SK-N-SH (cell line): ENCODE measurements at regions not wholly inside any gene's neighbourhood (a gene's known extent, or its start where the extent isn't known, plus 50 kb on each side); places are given as distances from the start of the nearest gene placed in this dataset.

Experiments
- CTCF ChIA-PET: fragments of 300-600, 350-600 bp; formaldehyde crosslinking; extraction: SDS; loops from one replicate; lab custom pipeline; 2021; lab: Yijun Ruan, JAX
- POLR2A ChIA-PET: fragments of 350-600 bp; sonication (Branson Sonifier 250); formaldehyde crosslinking; extraction: SDS; loops from one replicate; lab custom pipeline; 2020; ENCODE audit warnings: antibody characterized with exemption, inconsistent platforms; lab: Yijun Ruan, JAX
- DNase-seq: peaks from one replicate; pipeline ENCODE4 v3.0.0; 2012
- H2AFZ ChIP-seq: fragments of 200-600 bp; sonication (generic); 2 replicates; pipeline ENCODE4 v1.8.1; 2016; ENCODE audit warnings: antibody characterized with exemption, mild to moderate bottlenecking, low read depth
- H3F3A ChIP-seq: fragments of 200-600 bp; sonication (generic); replicated peaks from 2 replicates; pipeline ENCODE3; 2016; ENCODE audit warnings: antibody characterized with exemption, mild to moderate bottlenecking; ENCODE audit not compliant: insufficient read depth
- H3K27ac ChIP-seq, 2 experiments: fragments of 200-500 bp in 1 of 2; fragments of 200-600 bp in 1 of 2; sonication (Bioruptor generic) in 1 of 2; sonication (generic), shearing (Covaris generic) in 1 of 2; 2 replicates each; pipeline versions ENCODE4 v1.5.1 to v1.6.1; 2014 to 2016; ENCODE audit warnings: low read depth in 2 of 2, inconsistent platforms in 1 of 2, low read length in 1 of 2, mild to moderate bottlenecking in 1 of 2, mixed read lengths in 1 of 2
- H3K27me3 ChIP-seq: fragments of 200-600 bp; sonication (generic), shearing (Covaris generic); 2 replicates; pipeline ENCODE4 v1.6.1; 2016; ENCODE audit warnings: mixed run types; ENCODE audit not compliant: insufficient read depth
- H3K36me3 ChIP-seq, 2 experiments: fragments of 200-500 bp in 1 of 2; fragments of 200-600 bp in 1 of 2; sonication (Bioruptor generic) in 1 of 2; sonication (generic) in 1 of 2; replicated peaks in 1 of 2; 2 replicates each; pipeline versions ENCODE3 to v1.5.1; 2014 to 2016; ENCODE audit warnings: low read length in 1 of 2, mild to moderate bottlenecking in 1 of 2; ENCODE audit not compliant: insufficient read depth in 2 of 2, control insufficient read depth in 1 of 2
- H3K4me1 ChIP-seq, 2 experiments: fragments of 200-500 bp in 1 of 2; fragments of 200-600 bp in 1 of 2; sonication (Bioruptor generic) in 1 of 2; sonication (generic), shearing (Covaris generic) in 1 of 2; 2 replicates each; pipeline versions ENCODE4 v1.5.1 to v1.6.1; 2014 to 2016; ENCODE audit warnings: low read depth in 1 of 2, low read length in 1 of 2, mixed run types in 1 of 2; ENCODE audit not compliant: insufficient read depth in 2 of 2, control insufficient read depth in 1 of 2
- H3K4me2 ChIP-seq: fragments of 200-600 bp; sonication (generic), shearing (Covaris generic); 2 replicates; pipeline ENCODE4 v1.6.1; 2017; ENCODE audit warnings: mixed run types
- H3K4me3 ChIP-seq, 2 experiments: fragments of 200-500 bp in 1 of 2; fragments of 200-600 bp in 1 of 2; sonication (Bioruptor generic) in 1 of 2; sonication (generic), shearing (Covaris generic) in 1 of 2; 2 replicates each; pipeline versions ENCODE4 v1.5.1 to v1.8.1; 2014 to 2016; ENCODE audit warnings: low read depth in 2 of 2, inconsistent platforms in 1 of 2, low read length in 1 of 2, mild to moderate bottlenecking in 1 of 2, mixed read lengths in 1 of 2, moderate library complexity in 1 of 2
- H3K79me2 ChIP-seq: fragments of 200-600 bp; sonication (generic); 2 replicates; pipeline ENCODE4 v1.8.1; 2017; ENCODE audit warnings: mild to moderate bottlenecking; ENCODE audit not compliant: insufficient read depth
- H3K9ac ChIP-seq: fragments of 200-600 bp; sonication (generic); 2 replicates; pipeline ENCODE4 v1.6.1; 2017; ENCODE audit warnings: mixed run types
- H3K9me2 ChIP-seq: fragments of 200-600 bp; sonication (generic); 2 replicates; pipeline ENCODE4 v1.6.1; 2017; ENCODE audit warnings: mixed run types
- H3K9me3 ChIP-seq: fragments of 200-600 bp; sonication (generic); 2 replicates; pipeline ENCODE4 v1.6.1; 2017; ENCODE audit warnings: mixed run types, mild to moderate bottlenecking, moderate library complexity
- H4K20me1 ChIP-seq: fragments of 200-600 bp; sonication (generic); 2 replicates; pipeline ENCODE4 v1.6.1; 2017; ENCODE audit warnings: mild to moderate bottlenecking, mixed run types; ENCODE audit not compliant: insufficient read depth
- EP300 ChIP-seq, 2 experiments: IDR thresholded peaks; 2 replicates each; pipeline versions ENCODE4 v1.4.0 to v1.6.1; 2012; ENCODE audit warnings: borderline replicate concordance in 1 of 2, low read depth in 1 of 2, low read length in 1 of 2
- EZH2phosphoT487 ChIP-seq: fragments of 200-600 bp; sonication (generic); IDR thresholded peaks from 2 replicates; pipeline ENCODE4 v1.6.1; 2017; ENCODE audit warnings: low read depth, mixed run types, mild to moderate bottlenecking, antibody characterized with exemption, moderate library complexity, borderline replicate concordance
- FOXM1 ChIP-seq: IDR thresholded peaks from 2 replicates; pipeline ENCODE4 v1.4.0; 2012; ENCODE audit warnings: low read depth, mild to moderate bottlenecking
- JUND ChIP-seq: IDR thresholded peaks from 2 replicates; pipeline ENCODE4 v1.4.0; 2012
- MAX ChIP-seq: IDR thresholded peaks from 2 replicates; pipeline ENCODE4 v1.4.0; 2012; ENCODE audit warnings: low read depth
- NFIC ChIP-seq: IDR thresholded peaks from 2 replicates; pipeline ENCODE4 v1.4.0; 2012; ENCODE audit warnings: borderline replicate concordance
- NRF1 ChIP-seq: IDR thresholded peaks from 2 replicates; pipeline ENCODE4 v1.6.1; 2012; ENCODE audit warnings: low read depth, mild to moderate bottlenecking, low read length
- RAD21 ChIP-seq: IDR thresholded peaks from 2 replicates; pipeline ENCODE4 v1.6.1; 2012; ENCODE audit warnings: mild to moderate bottlenecking, low read length
- RXRA ChIP-seq: IDR thresholded peaks from 2 replicates; pipeline ENCODE4 v1.4.0; 2012; ENCODE audit warnings: low read depth, mild to moderate bottlenecking, borderline replicate concordance
- WGBS: methylation state at CpG from one replicate; pipeline ENCODE4 v1.1.6; 2017; ENCODE audit warnings: low lambda C conversion rate; 5-methylcytosine and 5-hydroxymethylcytosine counted together
- TF ChIP-seq, protein P1 (sequence below): fragments of 150-350 bp; IDR thresholded peaks from 2 replicates; pipeline ENCODE4 v1.6.1; 2017; ENCODE audit warnings: antibody characterized with exemption, low read length, low read depth, borderline replicate concordance

- TF ChIP-seq EP300 (IDR thresholded peaks at IDR 0.05; ENCODE audit: borderline replicate concordance in 1 of 2, low read depth in 1 of 2, low read length in 1 of 2), result no peak
- no peak for TF ChIP-seq RAD21
These were observed 444.7 kb downstream of the MED10 start (continued) for GRCh38 chr5:5933651-5934050.

DNA sequence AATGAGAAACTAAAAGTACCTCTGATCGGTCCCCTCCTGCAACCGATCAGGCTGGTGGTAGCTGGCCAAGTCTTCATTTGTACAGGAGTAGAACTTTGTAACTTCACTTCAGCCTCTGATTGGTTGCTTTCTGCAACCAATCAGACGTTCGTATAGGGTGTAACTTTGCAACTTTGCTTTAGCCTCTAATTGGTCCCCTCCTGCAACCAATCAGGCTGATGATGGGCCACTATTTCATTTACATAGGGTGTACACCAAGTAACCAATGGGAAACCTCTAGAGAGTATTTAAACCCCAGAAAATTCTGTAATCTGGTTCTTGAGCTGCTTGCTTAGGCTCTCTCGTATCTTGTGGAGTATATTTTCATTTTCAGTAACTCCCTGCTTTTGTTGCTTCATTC is 445.5 kb downstream of the MED10 start:
- Histone ChIP-seq H4K20me1 (no peaks in the 10 kb centered on the region), H3K9ac (no peak overlapping the region), H3F3A (no peaks in the 10 kb centered on the region), H3K27ac (no peak overlapping the region), H3K4me3 (no peak overlapping the region), H3K79me2 (no peaks in the 10 kb centered on the region), H3K4me2 (no peak overlapping the region), H3K27me3 (no peaks in the 10 kb centered on the region), H3K36me3 (no peaks in the 10 kb centered on the region), H3K9me2 (no peaks in the 10 kb centered on the region), H3K9me3 (no peaks in the 10 kb centered on the region), H3K4me1 (peaks cover 0 to 7% of the 10 kb centered on the region in 2 experiments; a peak in 2 of 4 replicates), H2AFZ (no peak overlapping the region)
- POLR2A ChIA-PET, result no interaction called here
- TF ChIP-seq RXRA (no peak), MAX (no peak)
- TF ChIP-seq, protein P1, sequence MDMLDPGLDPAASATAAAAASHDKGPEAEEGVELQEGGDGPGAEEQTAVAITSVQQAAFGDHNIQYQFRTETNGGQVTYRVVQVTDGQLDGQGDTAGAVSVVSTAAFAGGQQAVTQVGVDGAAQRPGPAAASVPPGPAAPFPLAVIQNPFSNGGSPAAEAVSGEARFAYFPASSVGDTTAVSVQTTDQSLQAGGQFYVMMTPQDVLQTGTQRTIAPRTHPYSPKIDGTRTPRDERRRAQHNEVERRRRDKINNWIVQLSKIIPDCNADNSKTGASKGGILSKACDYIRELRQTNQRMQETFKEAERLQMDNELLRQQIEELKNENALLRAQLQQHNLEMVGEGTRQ, result no peak
- WGBS, result 40% methylated on average over 5 of the region's 5 CpGs
- DNase-seq, result no peak
- CTCF ChIA-PET, result interaction anchor here (1.1 kb wide), 1 partner anchor 175 kb away, joined by 3 read pairs; no protein-coding TSS in a partner anchor

DNA sequence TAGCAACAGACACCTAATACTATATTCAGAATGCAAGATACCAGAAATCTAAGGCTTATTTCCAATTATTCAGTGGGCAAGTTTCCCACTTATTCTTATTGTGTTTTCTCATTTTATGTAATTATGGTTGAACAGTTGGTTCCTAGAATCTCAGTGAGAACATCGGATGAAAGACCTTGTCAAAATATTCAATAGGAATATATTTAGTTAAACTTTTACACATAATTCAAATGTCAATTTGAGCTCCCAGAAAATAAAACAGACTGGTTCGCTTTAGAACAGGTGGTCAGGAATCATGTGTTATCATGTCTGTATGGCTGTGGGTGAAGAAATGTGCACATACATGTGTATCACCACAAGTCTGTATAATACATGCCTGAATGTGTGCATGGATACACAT is 447.8 kb downstream of the MED10 start:
- no peaks in the 10 kb centered on the region for H3K9me3 ChIP-seq
- H3K27ac ChIP-seq, result no peak overlapping the region
- H3K79me2 ChIP-seq, result no peaks in the 10 kb centered on the region
- no peaks in the 10 kb centered on the region for H3K36me3 ChIP-seq
- H3F3A ChIP-seq, result no peaks in the 10 kb centered on the region
- TF ChIP-seq NFIC (no peak), FOXM1 (no peak), JUND (no peak), NRF1 (no peak), EP300 (IDR thresholded peaks at IDR 0.05; ENCODE audit: borderline replicate concordance in 1 of 2, low read depth in 1 of 2, low read length in 1 of 2) (no peak), EZH2phosphoT487 (no peak)
- no peaks in the 10 kb centered on the region for H4K20me1 ChIP-seq
- H2AFZ ChIP-seq, result no peak overlapping the region
- no peaks in the 10 kb centered on the region for H3K9me2 ChIP-seq
- no peak overlapping the region for H3K9ac ChIP-seq
- WGBS, result 56% methylated on average over 2 of the region's 2 CpGs
- H3K27me3 ChIP-seq, result no peaks in the 10 kb centered on the region
- no peak overlapping the region for H3K4me2 ChIP-seq
- no peak for DNase-seq
- no peak overlapping the region for H3K4me3 ChIP-seq
- peaks cover 0 to 10% of the 10 kb centered on the region in 2 experiments; a peak in 2 of 4 replicates for H3K4me1 ChIP-seq
- POLR2A ChIA-PET, result no interaction called here
- CTCF ChIA-PET, result no interaction called here
